ENCODE measurements at regions not wholly inside any gene's neighbourhood (a gene's known extent, or its start where the extent isn't known, plus 50 kb on each side); places are given as distances from the start of the nearest gene placed in this dataset.
A peak's percentile ranks its signal among the peaks of the same experiment; 100 is the strongest.
"Not testable (repeated sequence)": the region's sequence is repeated elsewhere in the genome, so short reads cannot be mapped to it uniquely, and the experiment has no call there.

- Histone ChIP-seq H3K9me3 (no peaks in the 10 kb centered on the region), H3K27ac (no peak overlapping the region), H3K4me3 (no peak overlapping the region), H3K27me3 (no peaks in the 10 kb centered on the region), H3K4me1 (peaks cover 0 to 23% (median 16%) of the 10 kb centered on the region in 4 donors), H3K36me3 (no peaks in the 10 kb centered on the region)
- no peak for TF ChIP-seq EP300 (IDR thresholded peaks at IDR 0.05)
- TF ChIP-seq, protein P1, sequence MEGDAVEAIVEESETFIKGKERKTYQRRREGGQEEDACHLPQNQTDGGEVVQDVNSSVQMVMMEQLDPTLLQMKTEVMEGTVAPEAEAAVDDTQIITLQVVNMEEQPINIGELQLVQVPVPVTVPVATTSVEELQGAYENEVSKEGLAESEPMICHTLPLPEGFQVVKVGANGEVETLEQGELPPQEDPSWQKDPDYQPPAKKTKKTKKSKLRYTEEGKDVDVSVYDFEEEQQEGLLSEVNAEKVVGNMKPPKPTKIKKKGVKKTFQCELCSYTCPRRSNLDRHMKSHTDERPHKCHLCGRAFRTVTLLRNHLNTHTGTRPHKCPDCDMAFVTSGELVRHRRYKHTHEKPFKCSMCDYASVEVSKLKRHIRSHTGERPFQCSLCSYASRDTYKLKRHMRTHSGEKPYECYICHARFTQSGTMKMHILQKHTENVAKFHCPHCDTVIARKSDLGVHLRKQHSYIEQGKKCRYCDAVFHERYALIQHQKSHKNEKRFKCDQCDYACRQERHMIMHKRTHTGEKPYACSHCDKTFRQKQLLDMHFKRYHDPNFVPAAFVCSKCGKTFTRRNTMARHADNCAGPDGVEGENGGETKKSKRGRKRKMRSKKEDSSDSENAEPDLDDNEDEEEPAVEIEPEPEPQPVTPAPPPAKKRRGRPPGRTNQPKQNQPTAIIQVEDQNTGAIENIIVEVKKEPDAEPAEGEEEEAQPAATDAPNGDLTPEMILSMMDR (IDR thresholded peaks at IDR 0.05): no peak
- no peak for TF ChIP-seq POLR2A (IDR thresholded peaks at IDR 0.05)
- no peak for TF ChIP-seq POLR2AphosphoS5 (IDR thresholded peaks at IDR 0.05)
- intact Hi-C loops (cut with DNase I): no loop called here
- no peak for DNase-seq
- WGBS, 2 donors: 87 to 88% methylated on average over 4 of the region's 4 CpGs
These were observed 70.0 kb upstream of the NPAS2 start for GRCh38 chr2:100749771-100750542.

DNA sequence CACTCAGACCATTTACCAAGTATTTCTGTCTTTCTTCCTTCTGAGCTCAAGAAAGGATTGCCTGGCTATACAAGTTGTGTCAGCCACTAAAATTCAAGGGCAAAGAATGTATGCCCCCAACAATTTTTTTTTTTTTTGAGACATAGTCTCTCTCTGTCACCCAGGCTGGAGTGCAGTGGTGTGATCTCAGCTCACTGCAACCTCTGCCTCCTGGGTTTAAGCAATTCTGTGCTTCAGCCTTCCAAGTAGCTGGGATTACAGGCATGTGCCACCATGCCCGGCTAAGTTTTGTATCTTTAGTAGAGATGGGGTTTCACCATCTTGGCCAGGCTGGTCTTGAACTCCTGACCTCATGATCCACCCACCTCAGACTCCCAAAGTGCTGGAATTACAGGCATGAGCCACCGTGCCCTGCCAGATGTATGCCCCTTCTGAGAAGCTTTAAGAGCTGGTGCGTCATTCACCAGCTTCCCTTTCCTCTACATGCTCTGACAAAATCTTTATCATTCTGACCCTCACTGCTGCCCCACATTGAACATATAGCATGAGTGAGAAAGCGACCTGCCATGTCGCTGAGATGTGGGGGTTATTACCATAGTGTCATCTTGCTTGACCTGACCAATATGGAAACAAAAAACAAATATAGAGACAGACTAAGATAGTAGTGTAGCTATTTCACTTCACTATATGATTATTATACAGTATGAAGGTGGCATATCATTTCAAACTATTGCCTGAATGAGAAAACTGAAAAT is 67.9 kb upstream of the NPAS2 start:
- DNase-seq; intact Hi-C loops (cut with DNase I); H3K4me3 ChIP-seq; H3K9me3 ChIP-seq; H3K36me3 ChIP-seq; H3K27me3 ChIP-seq: not testable (repeated sequence)
- WGBS, 2 donors: 80 to 94% methylated on average over 5 of the region's 5 CpGs
- peaks cover 0 to 30% (median 18%) of the 10 kb centered on the region in 4 donors for H3K4me1 ChIP-seq
- H3K27ac ChIP-seq: peak overlapping the region in 2 of 4 donors; percentile 34 to 40

DNA sequence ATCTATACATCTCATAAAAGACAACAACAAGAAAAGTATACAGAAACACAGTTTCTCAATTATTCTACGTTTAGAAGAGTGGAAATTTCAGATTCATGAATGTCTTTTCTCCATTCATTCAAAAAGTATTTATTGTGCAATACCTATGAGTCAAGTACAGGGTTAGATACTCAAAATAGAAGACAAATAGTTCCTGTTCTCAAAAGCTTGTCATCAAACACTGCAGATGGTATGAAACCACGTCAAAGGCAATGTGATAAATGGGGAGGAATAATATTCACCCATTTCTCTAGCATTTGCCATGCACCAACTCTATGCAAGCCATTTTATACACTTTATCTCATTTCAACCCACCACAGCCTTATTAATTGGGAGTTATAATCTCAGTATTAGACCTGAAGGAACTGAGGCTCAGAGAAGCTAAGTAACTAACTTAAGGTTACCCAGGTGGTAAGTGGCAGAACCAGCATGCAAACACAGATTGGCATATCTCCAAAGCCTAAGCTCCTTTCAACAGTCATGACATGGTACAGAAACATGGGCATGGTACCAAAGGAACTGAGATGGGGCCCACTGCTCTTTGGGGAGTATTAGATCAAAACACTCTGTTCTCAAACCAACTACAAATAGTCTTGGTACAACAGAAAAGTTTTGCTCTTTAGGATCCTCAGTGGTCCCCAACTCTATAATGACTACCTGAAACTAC is 67.2 kb upstream of the NPAS2 start:
- Histone ChIP-seq H3K4me1 (peaks cover 0 to 37% (median 25%) of the 10 kb centered on the region in 4 donors), H3K27ac (peak overlapping the region in 2 of 4 donors; percentile 40)
- intact Hi-C loops (cut with DNase I): no loop called here

GRCh38 chr2:100753444-100753843 is 66.5 kb upstream of the NPAS2 start:
- Histone ChIP-seq H3K4me3 (no peak overlapping the region), H3K36me3 (no peaks in the 10 kb centered on the region), H3K27ac (peak overlapping the region in 1 of 4 donors; percentile 40), H3K4me1 (peaks cover 0 to 43% (median 32%) of the 10 kb centered on the region in 4 donors), H3K27me3 (no peaks in the 10 kb centered on the region), H3K9me3 (no peaks in the 10 kb centered on the region)
- TF ChIP-seq EP300 (IDR thresholded peaks at IDR 0.05): no peak
- TF ChIP-seq POLR2AphosphoS5 (IDR thresholded peaks at IDR 0.05): no peak
- TF ChIP-seq POLR2A (IDR thresholded peaks at IDR 0.05): no peak
- TF ChIP-seq, protein P1 (IDR thresholded peaks at IDR 0.05): no peak
- intact Hi-C loops (cut with DNase I): no loop called here
- no peak for DNase-seq
- 89 to 91% methylated on average over 4 of the region's 4 CpGs for WGBS, 2 donors

More for the DNA sequence above, 67.2 kb upstream of the NPAS2 start:
- H3K4me3 ChIP-seq: no peak overlapping the region
- H3K36me3 ChIP-seq: no peaks in the 10 kb centered on the region
- no peaks in the 10 kb centered on the region for H3K9me3 ChIP-seq
- 50 to 77% methylated on average over 2 of the region's 2 CpGs for WGBS, 2 donors
- no peaks in the 10 kb centered on the region for H3K27me3 ChIP-seq
- DNase-seq: no peak
- peak in 2 of 4 donors; percentile 71 to 80 for TF ChIP-seq EP300 (IDR thresholded peaks at IDR 0.05)
- no peak for TF ChIP-seq POLR2A (IDR thresholded peaks at IDR 0.05)
- peak; percentile 69 to 83 (median 72) for TF ChIP-seq POLR2AphosphoS5 (IDR thresholded peaks at IDR 0.05)
- TF ChIP-seq, protein P1 (IDR thresholded peaks at IDR 0.05): no peak

GRCh38 chr2:100753881-100754280 is 66.1 kb upstream of the NPAS2 start:
- Histone ChIP-seq H3K27me3 (no peaks in the 10 kb centered on the region), H3K9me3 (no peaks in the 10 kb centered on the region), H3K27ac (no peak overlapping the region), H3K4me3 (no peak overlapping the region), H3K36me3 (no peaks in the 10 kb centered on the region), H3K4me1 (peaks cover 0 to 45% (median 32%) of the 10 kb centered on the region in 4 donors)
- 85 to 86% methylated on average over 1 of the region's 1 CpG for WGBS, 2 donors
- DNase-seq: no peak
- intact Hi-C loops (cut with DNase I): no loop called here
- TF ChIP-seq, protein P1 (IDR thresholded peaks at IDR 0.05): no peak
- TF ChIP-seq EP300 (IDR thresholded peaks at IDR 0.05) (no peak), POLR2AphosphoS5 (IDR thresholded peaks at IDR 0.05) (no peak), POLR2A (IDR thresholded peaks at IDR 0.05) (no peak)
